Gastrocnemius medialis (tissue), 4 donors: ENCODE measurements at regions not wholly inside any gene's neighbourhood (a gene's known extent, or its start where the extent isn't known, plus 50 kb on each side); places are given as distances from the start of the nearest gene placed in this dataset.

Source experiments
- ATAC-seq, 2 donors: fragments of 150-250 bp; one replicate each; pipeline ENCODE4 v1.9.1; 2016
- DNase-seq, 2 donors: peaks; one replicate each; pipeline ENCODE4 v3.0.0-alpha.2; 2019
- H3K27ac ChIP-seq, 4 donors: fragments of 200-600 bp; sonication (generic); 1 replicate in 1 of 4; 2 replicates in 3 of 4; pipeline ENCODE4 v1.5.1; 2016 to 2018; ENCODE audit warnings: mild to moderate bottlenecking in 2 of 4, moderate library complexity in 1 of 4
- H3K27me3 ChIP-seq, 3 donors: fragments of 200-600 bp; sonication (generic) in 2 of 3; 1 replicate in 1 of 3; 2 replicates in 2 of 3; pipeline versions ENCODE4 v1.5.1 to v1.6.0; 2016 to 2019; ENCODE audit warnings: mild to moderate bottlenecking in 1 of 3, moderate library complexity in 1 of 3
- H3K36me3 ChIP-seq, 2 donors: fragments of 200-600 bp; sonication (generic) in 1 of 2; one replicate each; pipeline ENCODE4 v1.5.1; 2017 to 2018
- H3K4me1 ChIP-seq, 2 donors: fragments of 200-600 bp; sonication (generic) in 1 of 2; one replicate each; pipeline ENCODE4 v1.5.1; 2016 to 2017; ENCODE audit warnings: mild to moderate bottlenecking in 2 of 2
- H3K4me3 ChIP-seq, 4 donors: fragments of 200-600 bp; sonication (generic) in 3 of 4; 1 replicate in 1 of 4; 2 replicates in 3 of 4; pipeline ENCODE4 v1.5.1; 2016 to 2019; ENCODE audit warnings: mild to moderate bottlenecking in 2 of 4
- H3K9me3 ChIP-seq, 3 donors: fragments of 200-600 bp; sonication (generic) in 2 of 3; 1 replicate in 1 of 3; 2 replicates in 2 of 3; pipeline ENCODE4 v1.5.1; 2016 to 2019
- CTCF ChIP-seq, 5 experiments: fragments of 450-650 bp in 3 of 5; fragments of 200-600 bp in 2 of 5; sonication (generic) in 2 of 5; IDR thresholded peaks in 4 of 5; conservative IDR thresholded peaks in 1 of 5; 1 replicate in 4 of 5; 2 replicates in 1 of 5; pipeline ENCODE4 v1.5.1; 2016 to 2019; ENCODE audit warnings: antibody characterized with exemption in 5 of 5, mild to moderate bottlenecking in 3 of 5, moderate library complexity in 3 of 5
- POLR2A ChIP-seq, 2 donors: fragments of 450-650 bp; IDR thresholded peaks; one replicate each; pipeline ENCODE4 v1.6.1; 2017; ENCODE audit warnings: antibody characterized with exemption in 2 of 2, mild to moderate bottlenecking in 2 of 2, moderate library complexity in 2 of 2
- in situ Hi-C, 4 donors: fragments of 200-750 bp; cut with MboI; loops; one replicate each; pipeline versions ENCODE4 v1.15.0 to v1.8.0; 2017; ENCODE audit warnings: low sequenced_read_pairs in 4 of 4
- intact Hi-C: fragments of 100-400 bp; cut with DNase I; formaldehyde crosslinking; loops from one replicate; pipeline ENCODE4 v1.15.1; 2023; ENCODE audit warnings: low total_unique reads

GRCh38 chr13:88648598-88649373, 977.6 kb downstream of the SLITRK5 start:
- DNase-seq (no peak), ATAC-seq (no peak)
- H3K27ac ChIP-seq: no peak overlapping the region
- intact Hi-C loops: no loop called here
- H3K27me3 ChIP-seq: no peaks in the 10 kb centered on the region
- no peaks in the 10 kb centered on the region for H3K9me3 ChIP-seq
- no peak overlapping the region for H3K4me3 ChIP-seq
- H3K36me3 ChIP-seq: no peaks in the 10 kb centered on the region
- H3K4me1 ChIP-seq: no peaks in the 10 kb centered on the region
- TF ChIP-seq CTCF (IDR thresholded peaks at IDR 0.05 in 4 of 5, conservative IDR thresholded peaks at IDR 0.05 in 1 of 5): no peak
- TF ChIP-seq POLR2A (IDR thresholded peaks at IDR 0.05): no peak
- in situ Hi-C loops: no loop called here

- in situ Hi-C loops (no loop called here), intact Hi-C loops (no loop called here)
- TF ChIP-seq POLR2A (IDR thresholded peaks at IDR 0.05) (no peak), CTCF (IDR thresholded peaks at IDR 0.05 in 4 of 5, conservative IDR thresholded peaks at IDR 0.05 in 1 of 5) (no peak)
- no peak overlapping the region for H3K27ac ChIP-seq
- H3K27me3 ChIP-seq: no peaks in the 10 kb centered on the region
- H3K36me3 ChIP-seq: no peaks in the 10 kb centered on the region
- ATAC-seq (no peak), DNase-seq (no peak)
- no peaks in the 10 kb centered on the region for H3K4me1 ChIP-seq
- H3K4me3 ChIP-seq: no peak overlapping the region
- H3K9me3 ChIP-seq: no peaks in the 10 kb centered on the region
These were observed 978.7 kb downstream of the SLITRK5 start for GRCh38 chr13:88649855-88650254.

- intact Hi-C loops: no loop called here
- no peaks in the 10 kb centered on the region for H3K27me3 ChIP-seq
These were observed 980.4 kb downstream of the SLITRK5 start for GRCh38 chr13:88651531-88651930.

GRCh38 chr13:88656751-88657150, 985.6 kb downstream of the SLITRK5 start:
- ATAC-seq: no peak

More at GRCh38 chr13:88651531-88651930, 980.4 kb downstream of the SLITRK5 start:
- Histone ChIP-seq H3K4me1 (no peaks in the 10 kb centered on the region), H3K4me3 (no peak overlapping the region), H3K27ac (no peak overlapping the region), H3K36me3 (no peaks in the 10 kb centered on the region), H3K9me3 (no peaks in the 10 kb centered on the region)
- no peak for TF ChIP-seq POLR2A (IDR thresholded peaks at IDR 0.05)
- TF ChIP-seq CTCF (IDR thresholded peaks at IDR 0.05 in 4 of 5, conservative IDR thresholded peaks at IDR 0.05 in 1 of 5): no peak
- no peak for DNase-seq
- no peak for ATAC-seq
- in situ Hi-C loops: no loop called here

More at GRCh38 chr13:88656751-88657150, 985.6 kb downstream of the SLITRK5 start:
- no peak for DNase-seq
- no peak overlapping the region for H3K27ac ChIP-seq
- TF ChIP-seq POLR2A (IDR thresholded peaks at IDR 0.05) (no peak), CTCF (IDR thresholded peaks at IDR 0.05 in 4 of 5, conservative IDR thresholded peaks at IDR 0.05 in 1 of 5) (no peak)
- no peaks in the 10 kb centered on the region for H3K9me3 ChIP-seq
- intact Hi-C loops: no loop called here
- H3K27me3 ChIP-seq: no peaks in the 10 kb centered on the region
- in situ Hi-C loops: no loop called here
- H3K36me3 ChIP-seq: no peaks in the 10 kb centered on the region
- no peak overlapping the region for H3K4me3 ChIP-seq
- no peaks in the 10 kb centered on the region for H3K4me1 ChIP-seq
